ENCODE measurements at regions not wholly inside any gene's neighbourhood (a gene's known extent, or its start where the extent isn't known, plus 50 kb on each side); places are given as distances from the start of the nearest gene placed in this dataset.

GRCh38 chr5:17326600-17327037 lies 109.2 kb downstream of the BASP1 start:
- Histone ChIP-seq H3K27ac (no peak overlapping the region), H3K4me1 (no peaks in the 10 kb centered on the region), H3K36me3 (ENCODE audit: low read depth, missing control alignments) (no peaks in the 10 kb centered on the region), H3K9me3 (no peaks in the 10 kb centered on the region), H3K4me3 (no peak overlapping the region), H3K27me3 (no peaks in the 10 kb centered on the region)
- TF ChIP-seq POLR2A (IDR thresholded peaks at IDR 0.05): no peak
- TF ChIP-seq CTCF (IDR thresholded peaks at IDR 0.05): no peak
- DNase-seq: no peak
- 47 to 69% methylated on average over 4 of the region's 4 CpGs for WGBS, 2 donors
- intact Hi-C loops (cut with DNase I; ENCODE audit: low total_unique reads): no loop called here

GRCh38 chr5:17327048-17327625 lies 109.7 kb downstream of the BASP1 start:
- Histone ChIP-seq H3K9me3 (no peaks in the 10 kb centered on the region), H3K27me3 (no peaks in the 10 kb centered on the region), H3K4me1 (no peaks in the 10 kb centered on the region), H3K36me3 (ENCODE audit: low read depth, missing control alignments) (no peaks in the 10 kb centered on the region), H3K4me3 (no peak overlapping the region), H3K27ac (no peak overlapping the region)
- WGBS, 2 donors: 64 to 70% methylated on average over 9 of the region's 9 CpGs
- no peak for DNase-seq
- no peak for TF ChIP-seq POLR2A (IDR thresholded peaks at IDR 0.05)
- no peak for TF ChIP-seq CTCF (IDR thresholded peaks at IDR 0.05)
- intact Hi-C loops (cut with DNase I; ENCODE audit: low total_unique reads): no loop called here

GRCh38 chr5:17329571-17329970 lies 112.1 kb downstream of the BASP1 start:
- 69 to 83% methylated on average over 3 of the region's 3 CpGs for WGBS, 2 donors
- no peak for TF ChIP-seq CTCF (IDR thresholded peaks at IDR 0.05)
- TF ChIP-seq POLR2A (IDR thresholded peaks at IDR 0.05): no peak
- H3K9me3 ChIP-seq: no peaks in the 10 kb centered on the region
- no peak for DNase-seq
- no peaks in the 10 kb centered on the region for H3K36me3 ChIP-seq (ENCODE audit: low read depth, missing control alignments)
- no peak overlapping the region for H3K4me3 ChIP-seq
- no peaks in the 10 kb centered on the region for H3K4me1 ChIP-seq
- intact Hi-C loops (cut with DNase I; ENCODE audit: low total_unique reads): no loop called here
- no peaks in the 10 kb centered on the region for H3K27me3 ChIP-seq
- no peak overlapping the region for H3K27ac ChIP-seq

GRCh38 chr5:17330386-17330785 lies 113.0 kb downstream of the BASP1 start:
- H3K27me3 ChIP-seq: no peaks in the 10 kb centered on the region
- WGBS, 2 donors: 87 to 98% methylated on average over 2 of the region's 2 CpGs
- no peaks in the 10 kb centered on the region for H3K36me3 ChIP-seq (ENCODE audit: low read depth, missing control alignments)
- H3K27ac ChIP-seq: no peak overlapping the region
- intact Hi-C loops (cut with DNase I; ENCODE audit: low total_unique reads): no loop called here
- no peaks in the 10 kb centered on the region for H3K4me1 ChIP-seq
- no peaks in the 10 kb centered on the region for H3K9me3 ChIP-seq
- DNase-seq: no peak
- no peak overlapping the region for H3K4me3 ChIP-seq
- TF ChIP-seq POLR2A (IDR thresholded peaks at IDR 0.05): no peak
- no peak for TF ChIP-seq CTCF (IDR thresholded peaks at IDR 0.05)

- TF ChIP-seq POLR2A (IDR thresholded peaks at IDR 0.05) (no peak), CTCF (IDR thresholded peaks at IDR 0.05) (no peak)
- Histone ChIP-seq H3K4me1 (no peaks in the 10 kb centered on the region), H3K4me3 (no peak overlapping the region), H3K36me3 (ENCODE audit: low read depth, missing control alignments) (no peaks in the 10 kb centered on the region), H3K27ac (no peak overlapping the region), H3K9me3 (no peaks in the 10 kb centered on the region), H3K27me3 (no peaks in the 10 kb centered on the region)
- intact Hi-C loops (cut with DNase I; ENCODE audit: low total_unique reads): no loop called here
- WGBS, 2 donors: 86 to 93% methylated on average over 4 of the region's 4 CpGs
- DNase-seq: no peak
Observed at GRCh38 chr5:17331651-17332050, 114.2 kb downstream of the BASP1 start.

Measured in testis (tissue), 2 donors.